ENCODE measurements at regions not wholly inside any gene's neighbourhood (a gene's known extent, or its start where the extent isn't known, plus 50 kb on each side); places are given as distances from the start of the nearest gene placed in this dataset.
"Not testable (repeated sequence)": the region's sequence is repeated elsewhere in the genome, so short reads cannot be mapped to it uniquely, and the experiment has no call there.

DNA sequence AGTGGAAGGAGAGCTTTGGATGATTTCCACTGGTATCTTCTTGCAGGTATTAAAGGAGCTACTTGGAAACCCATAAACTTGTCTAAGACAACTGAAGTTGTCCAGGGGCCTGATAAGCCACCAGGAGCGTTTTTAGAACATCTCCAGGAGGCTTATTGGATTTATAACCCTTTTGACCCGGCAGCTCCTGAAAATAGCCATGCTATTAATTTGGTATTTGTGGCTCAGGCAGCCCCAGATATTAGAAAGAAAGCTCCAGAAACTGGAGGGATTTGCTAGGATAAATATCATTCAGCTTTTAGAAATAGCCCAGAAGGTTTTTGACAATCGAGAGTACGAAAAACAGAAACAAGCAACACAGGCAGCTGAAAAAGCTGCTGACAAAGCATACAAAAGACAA lies 461.0 kb upstream of the HTR1E start:
- DNase-seq (ENCODE audit: low spot score) = no peak

DNA sequence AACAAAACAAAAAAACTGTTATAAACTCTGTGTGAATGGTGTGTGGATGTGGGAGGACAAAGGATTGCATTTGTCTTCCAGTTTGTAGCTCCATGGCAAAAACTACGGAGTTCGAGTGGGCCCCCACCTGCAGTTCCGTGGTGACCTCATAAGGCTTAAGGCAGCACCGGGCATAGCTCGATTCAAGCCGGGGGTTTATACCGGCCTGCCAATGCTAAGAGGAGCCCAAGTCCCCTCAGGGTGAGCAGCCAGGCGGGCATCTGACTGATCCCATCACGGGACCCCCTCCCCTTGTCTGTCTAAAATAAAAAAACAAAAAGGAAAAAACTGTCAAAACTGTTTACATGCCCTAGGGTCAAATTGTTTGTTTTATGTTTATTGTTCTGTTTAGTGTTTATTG lies 463.2 kb upstream of the HTR1E start:
- DNase-seq (ENCODE audit: low spot score) = no peak

DNA sequence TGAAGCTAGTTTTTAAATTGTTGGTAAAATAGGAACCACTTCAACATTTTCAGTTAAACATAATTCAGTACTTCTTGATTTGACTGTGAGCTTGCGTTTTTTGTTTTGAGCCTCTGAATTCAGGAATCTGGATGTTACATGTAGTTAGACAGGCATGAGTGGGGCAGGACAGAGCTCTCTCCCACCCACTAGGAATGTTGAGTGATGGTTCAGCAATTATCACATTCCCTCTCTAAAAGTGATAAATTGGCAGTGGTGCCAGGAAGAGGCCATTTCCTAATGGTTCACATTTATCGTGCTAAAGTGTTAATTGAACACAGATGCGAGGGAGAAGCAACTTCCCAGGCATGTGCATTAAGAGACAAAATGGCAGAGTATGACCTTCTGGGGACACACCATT lies 465.5 kb upstream of the HTR1E start:
- no peak for DNase-seq (ENCODE audit: low spot score)

DNA sequence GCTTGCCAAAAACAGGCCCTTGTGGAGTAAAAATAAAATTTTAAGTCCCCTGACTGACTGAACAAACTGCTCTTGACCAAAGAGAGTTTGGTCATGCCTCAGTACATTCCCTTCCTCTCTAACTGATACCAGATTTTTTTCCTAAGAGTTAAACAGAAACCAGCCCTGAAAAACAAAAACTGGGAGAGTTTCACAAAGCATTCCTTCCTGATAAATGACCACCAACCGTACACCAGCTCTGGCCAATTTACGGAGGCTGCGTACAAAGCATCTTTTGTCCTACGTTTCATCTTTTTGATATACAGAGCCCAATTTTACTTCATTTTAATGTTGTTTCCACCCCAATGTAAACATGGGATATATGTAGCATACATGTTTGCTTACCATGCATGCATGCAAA lies 477.4 kb upstream of the HTR1E start:
- DNase-seq (ENCODE audit: low spot score) = no peak

DNA sequence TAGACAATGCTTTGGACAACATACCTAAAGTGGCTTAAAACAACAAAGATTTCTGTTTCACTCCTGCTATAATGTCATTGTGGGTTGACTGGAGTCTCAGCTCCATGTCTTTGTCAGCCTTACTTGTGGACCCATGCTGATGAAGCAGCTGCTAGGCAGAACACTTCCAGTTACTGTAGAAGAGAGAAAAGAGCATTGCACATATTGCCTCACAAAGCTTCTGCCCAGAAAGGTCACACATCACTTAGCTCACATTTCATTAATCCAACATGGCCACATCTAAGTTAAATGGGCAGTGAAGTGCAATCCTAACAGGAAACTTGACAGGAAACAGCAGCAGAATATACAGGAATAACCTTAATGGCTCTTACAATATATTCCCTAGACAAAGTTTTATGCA lies 480.5 kb upstream of the HTR1E start:
- DNase-seq (ENCODE audit: low spot score) = no peak

DNA sequence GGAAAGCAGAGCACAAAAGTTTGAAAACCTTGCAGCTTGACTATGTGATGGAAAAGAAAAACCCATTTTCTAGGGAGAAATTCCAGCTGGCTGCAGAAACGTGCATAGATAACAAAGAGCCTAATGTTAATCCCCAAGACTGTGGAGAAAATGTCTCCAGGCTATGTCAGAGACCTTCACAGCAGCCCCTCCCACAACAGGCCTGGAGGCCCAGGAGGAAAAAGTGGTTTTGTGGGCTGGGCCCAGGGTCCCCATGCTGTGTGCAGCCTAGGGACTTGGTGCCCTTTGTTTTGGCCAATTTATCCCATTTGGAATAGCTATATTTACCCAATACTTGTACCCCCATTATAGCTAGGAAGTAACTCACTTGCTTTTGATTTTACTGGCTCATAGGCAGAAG lies 484.1 kb upstream of the HTR1E start:
- DNase-seq (ENCODE audit: low spot score) = no peak

DNA sequence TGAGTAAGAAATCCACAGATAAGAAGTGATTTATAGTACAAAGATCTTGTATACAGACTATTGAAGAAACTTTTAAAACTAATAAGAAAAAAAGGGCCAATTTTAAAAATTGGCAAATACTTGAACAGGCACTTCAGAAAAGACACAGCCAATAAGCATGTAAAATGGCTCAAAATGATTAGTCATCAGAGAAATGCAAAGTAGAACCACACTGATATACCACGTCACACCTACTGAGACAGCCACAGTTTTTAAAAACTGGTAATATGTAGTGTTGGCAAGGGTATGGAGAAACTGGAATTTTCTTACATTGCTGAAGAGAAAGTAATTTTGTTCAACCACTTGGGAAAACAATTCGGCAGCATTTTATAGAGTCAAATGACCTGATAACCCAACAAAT lies 488.9 kb upstream of the HTR1E start:
- no peak for DNase-seq (ENCODE audit: low spot score)

DNA sequence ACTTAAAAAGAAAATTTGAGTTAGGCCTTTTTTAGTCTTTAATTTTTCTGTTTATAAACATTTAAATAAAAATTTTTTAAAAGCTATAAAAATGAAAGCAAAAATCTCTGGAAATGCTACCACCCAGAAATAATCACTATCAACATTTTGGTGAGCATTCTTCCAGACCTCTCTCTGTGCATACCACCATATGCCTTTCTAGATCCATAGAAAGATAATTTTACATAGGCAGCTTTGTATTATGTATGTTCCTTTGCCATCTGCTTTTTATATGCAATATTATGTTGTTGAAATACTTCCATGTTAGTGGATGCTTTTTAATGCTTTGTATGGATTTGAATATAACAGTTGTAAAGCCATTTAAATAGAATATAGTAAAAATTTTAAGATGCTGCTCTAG lies 496.7 kb upstream of the HTR1E start:
- DNase-seq (ENCODE audit: low spot score) = no peak

DNA sequence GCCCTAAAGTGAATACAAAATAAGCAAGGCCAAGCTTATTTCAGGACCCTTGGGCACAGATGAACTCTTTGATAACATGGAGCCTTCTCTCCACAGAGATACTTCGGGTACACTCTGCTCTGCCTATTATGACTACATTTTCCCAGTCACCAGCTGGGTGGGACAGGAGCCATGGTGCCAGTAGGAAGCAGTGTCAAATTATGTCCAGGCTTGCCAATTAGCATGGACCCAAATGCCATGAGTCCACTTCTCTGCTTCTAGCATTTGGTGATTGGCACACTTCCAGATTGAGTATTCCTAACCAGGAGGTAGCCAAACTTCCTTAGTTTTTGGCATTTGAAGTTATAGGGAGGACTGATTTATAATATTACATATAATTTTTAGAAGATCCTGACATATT lies 513.8 kb upstream of the HTR1E start:
- DNase-seq (ENCODE audit: low spot score) = no peak

DNA sequence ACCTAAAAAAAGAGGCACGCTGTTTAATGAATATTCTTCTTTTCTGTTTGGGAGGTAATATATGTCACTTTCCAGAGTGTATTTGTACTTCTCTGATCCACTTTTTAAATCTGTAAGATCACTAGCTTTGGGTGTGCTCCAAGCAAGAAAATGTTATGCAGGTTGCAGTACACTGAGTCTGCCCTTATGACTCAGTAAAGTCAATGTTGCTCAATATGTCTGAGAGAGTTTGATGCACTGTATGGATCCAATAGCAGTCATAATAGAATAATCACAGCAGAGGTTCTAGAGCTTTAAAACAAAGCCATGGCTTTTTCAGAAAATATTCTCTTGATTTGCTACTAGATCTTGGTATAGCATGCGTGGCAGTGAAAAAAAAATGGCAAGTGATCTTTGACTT lies 525.3 kb upstream of the HTR1E start:
- DNase-seq (ENCODE audit: low spot score) = no peak

DNA sequence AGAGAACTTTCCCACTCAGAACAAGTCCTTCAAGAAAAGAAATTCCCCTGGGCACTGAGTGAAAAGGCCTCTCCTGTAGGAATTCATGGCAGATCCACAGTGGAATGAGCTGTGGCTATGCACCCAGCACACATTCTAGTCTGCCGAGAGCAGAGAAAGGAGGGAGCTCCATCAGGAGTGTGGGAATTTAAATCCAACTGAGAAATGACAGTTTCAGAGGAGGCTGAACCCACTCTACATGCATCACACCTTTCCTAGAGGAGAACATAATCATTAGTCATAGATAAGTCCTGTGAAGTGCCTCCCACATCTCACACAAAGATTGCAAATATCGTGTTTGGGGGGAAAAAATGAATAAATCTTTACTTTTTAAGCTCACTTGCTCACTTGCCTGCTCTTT lies 530.2 kb upstream of the HTR1E start:
- DNase-seq (ENCODE audit: low spot score) = no peak

DNA sequence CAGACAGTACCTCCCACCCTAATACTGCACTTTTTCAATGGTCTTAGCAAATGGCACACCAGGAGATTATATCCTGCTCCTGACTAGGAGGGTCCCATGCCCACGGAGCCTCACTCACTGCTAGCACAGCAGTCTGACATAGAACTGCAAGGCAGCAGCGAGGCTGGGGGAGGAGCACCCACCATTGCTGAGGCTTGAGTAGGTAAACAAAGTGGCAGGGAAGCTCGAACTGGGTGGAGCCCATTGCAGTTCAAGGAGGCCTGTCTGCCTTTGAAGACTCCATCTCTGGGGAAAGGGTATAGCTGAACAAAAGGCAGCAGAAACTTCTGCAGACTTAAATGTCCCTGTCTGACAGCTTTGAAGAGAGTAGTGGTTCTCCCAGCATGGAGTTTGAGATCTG lies 544.5 kb upstream of the HTR1E start:
- DNase-seq (ENCODE audit: low spot score) = not testable (repeated sequence)

DNA sequence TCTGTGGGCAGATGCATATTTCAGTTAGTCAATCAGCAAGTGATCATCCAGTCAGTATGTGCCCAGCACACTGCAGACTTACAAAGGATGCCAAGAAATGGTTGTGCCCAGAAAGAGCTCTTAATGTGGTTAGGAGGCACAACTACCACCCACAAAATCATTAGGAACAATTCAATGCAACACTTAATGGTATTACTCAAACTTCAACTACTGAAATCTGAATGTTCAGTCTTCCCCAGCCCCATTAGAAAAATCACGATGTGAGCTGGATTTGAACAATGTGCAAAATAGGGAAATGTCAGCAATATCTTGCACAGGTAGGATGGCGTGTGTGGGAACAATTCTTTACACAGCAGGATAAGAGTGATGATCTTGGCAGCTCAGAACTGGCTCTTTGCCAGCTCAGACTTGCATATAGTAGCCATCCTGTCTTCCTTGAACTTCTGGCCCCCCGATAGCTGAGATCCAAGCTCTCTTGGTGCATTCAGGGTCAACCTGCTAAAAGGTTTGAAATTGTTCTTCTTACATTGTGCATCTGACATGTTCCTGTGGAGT lies 556.7 kb upstream of the HTR1E start:
- DNase-seq (ENCODE audit: low spot score) = no peak

DNA sequence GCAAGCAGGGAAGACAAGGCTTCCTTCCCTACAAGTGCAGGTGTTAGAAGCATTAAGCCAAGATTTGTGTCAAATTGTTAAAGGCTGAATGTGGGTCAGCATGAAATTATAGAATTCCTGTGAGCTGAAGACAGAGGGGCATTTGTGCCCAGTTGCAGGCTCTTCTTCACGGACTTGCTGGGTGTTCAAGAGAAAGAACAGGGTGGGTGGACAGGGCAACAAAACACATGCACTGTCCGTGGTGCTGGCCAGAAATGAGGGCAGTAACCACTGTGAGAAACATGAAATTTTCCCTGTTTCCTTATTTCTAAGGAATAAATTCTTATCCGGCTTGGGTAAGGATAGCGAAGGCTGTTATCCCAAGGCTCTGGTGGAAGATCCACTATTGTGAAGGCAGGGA lies 579.5 kb upstream of the HTR1E start:
- no peak for DNase-seq (ENCODE audit: low spot score)

DNA sequence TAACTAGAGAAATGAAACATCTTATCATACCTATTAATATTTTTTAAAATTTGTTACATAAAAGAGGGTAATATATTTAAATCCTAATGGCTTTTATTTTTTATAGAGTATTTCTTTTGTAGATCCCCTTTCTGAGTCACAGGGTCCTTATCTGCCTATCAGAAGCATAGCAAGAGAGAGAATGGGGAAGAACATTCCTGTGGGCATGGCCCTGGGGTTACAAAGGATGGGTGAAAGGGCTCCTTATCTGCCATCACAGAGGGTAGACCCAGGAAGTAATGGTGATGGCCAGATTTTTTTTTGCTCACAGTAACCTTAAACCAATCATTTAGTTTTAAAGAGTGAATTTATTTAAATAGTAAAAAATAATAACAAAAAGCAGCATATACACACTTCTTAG lies 582.1 kb upstream of the HTR1E start:
- DNase-seq (ENCODE audit: low spot score) = no peak

DNA sequence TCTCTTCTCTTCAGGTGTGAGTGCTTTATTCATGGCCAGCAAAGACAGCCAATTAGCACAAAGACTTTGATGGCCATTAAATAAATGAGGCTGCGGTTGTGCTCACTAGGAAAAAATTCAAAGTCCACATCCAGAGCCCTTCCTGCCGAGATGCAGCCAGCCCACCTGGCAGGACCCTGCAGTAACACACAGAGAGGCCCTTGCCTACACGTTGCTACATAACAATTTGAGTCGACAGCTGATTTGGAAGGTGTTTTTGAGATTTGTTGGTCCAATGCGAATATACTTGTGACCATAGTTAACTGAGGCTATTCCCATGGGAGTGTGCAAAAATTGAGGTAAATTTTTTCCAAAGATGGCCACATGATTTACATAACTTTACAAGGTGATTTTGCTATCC lies 605.4 kb upstream of the HTR1E start:
- no peak for DNase-seq (ENCODE audit: low spot score)

DNA sequence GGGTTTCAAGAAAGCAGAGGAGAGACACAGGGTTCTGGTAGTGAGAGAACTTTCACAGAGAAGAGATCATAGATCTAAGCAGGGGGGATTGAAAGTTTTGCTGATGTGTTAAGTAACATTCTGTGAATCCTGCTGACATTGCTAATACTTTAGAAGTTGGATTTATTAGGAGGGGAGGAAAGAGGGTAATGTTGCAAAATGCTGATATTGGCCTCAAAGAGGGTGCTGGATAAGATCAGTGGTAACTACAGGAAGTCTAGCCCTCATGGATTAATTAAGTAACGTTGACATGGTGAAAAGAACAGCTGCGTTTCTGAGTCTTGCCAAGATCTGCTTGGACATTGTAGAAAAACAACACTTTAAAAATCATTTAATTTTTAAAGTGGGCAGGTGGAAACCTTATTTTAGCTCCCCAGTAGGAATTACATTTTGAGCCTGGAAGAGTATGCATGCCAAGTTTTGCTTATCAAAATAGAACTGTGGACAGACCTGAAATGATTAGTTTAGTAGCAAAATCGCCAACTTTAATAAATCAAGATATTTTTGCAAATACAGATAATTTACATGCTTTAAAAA lies 606.0 kb upstream of the HTR1E start:
- no peak for DNase-seq (ENCODE audit: low spot score)

DNA sequence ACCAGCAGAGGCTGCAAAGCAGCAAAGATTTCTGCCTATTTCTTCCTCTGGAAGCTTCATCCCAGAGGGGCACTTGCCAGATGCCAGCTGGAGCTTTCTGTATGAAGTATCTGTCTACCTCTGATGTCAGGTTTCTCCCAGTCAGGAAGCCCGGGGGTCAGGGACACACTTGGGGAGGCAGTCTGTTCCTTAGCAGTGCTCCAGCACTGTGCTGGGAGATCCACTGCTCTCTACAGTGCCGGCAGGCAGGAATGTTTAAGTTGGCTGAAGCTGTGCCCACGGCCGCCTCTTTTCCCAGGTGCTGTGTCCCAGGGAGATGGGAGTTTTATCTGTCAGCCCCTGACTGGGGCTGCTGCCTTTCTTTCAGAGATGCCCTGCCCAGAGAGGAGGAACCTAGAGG lies 631.1 kb upstream of the HTR1E start:
- no peak for DNase-seq (ENCODE audit: low spot score)

DNA sequence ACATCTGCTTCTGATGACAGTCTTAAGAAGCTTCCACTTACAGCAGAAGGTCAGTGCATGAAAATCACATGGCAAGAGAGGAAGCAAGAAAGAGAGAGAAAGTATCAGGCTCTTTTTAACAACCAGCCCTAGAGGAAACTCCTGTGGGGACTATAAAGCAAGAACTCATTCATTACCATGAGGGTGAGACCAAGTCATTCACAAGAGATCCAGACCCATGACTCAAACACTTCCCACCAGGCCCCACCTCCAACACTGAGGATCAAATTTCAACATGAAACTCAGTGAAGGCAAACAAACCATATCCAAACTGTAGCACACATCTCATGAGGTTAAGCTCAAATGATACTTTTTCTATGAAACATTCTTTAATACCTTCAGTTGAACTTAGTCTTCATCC lies 643.2 kb upstream of the SYNCRIP start:
- no peak for DNase-seq (ENCODE audit: low spot score)

DNA sequence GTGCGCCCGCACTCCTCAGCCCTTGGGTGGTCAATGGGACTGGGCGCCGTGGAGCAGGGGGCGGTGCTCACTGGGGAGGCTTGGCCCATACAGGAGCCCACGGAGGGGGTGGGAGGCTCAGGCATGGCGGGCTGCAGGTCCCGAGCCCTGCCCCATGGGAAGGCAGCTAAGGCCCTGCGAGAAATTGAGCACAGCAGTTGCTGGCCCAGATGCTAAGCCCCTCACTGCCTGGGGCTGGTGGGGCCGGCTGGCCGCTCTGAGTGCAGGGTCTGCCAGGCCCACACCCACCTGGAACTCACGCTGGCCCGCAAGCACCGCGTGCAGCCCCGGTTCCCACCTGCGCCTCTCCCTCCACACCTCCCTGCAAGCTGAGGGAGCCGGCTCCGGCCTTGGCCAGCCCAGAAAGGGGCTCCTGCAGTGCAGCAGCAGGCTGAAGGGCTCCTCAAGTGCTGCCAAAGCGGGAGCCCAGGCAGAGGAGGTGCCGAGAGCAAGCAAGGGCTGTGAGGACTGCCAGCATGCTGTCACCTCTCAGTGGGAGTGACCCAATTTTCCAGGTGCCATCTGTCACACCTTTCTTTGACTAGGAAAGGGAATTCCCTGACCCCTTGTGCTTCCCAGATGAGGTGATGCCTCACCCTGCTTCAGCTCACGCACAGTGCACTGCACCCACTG lies 642.3 kb upstream of the SYNCRIP start:
- DNase-seq (ENCODE audit: low spot score) = not testable (repeated sequence)

DNA sequence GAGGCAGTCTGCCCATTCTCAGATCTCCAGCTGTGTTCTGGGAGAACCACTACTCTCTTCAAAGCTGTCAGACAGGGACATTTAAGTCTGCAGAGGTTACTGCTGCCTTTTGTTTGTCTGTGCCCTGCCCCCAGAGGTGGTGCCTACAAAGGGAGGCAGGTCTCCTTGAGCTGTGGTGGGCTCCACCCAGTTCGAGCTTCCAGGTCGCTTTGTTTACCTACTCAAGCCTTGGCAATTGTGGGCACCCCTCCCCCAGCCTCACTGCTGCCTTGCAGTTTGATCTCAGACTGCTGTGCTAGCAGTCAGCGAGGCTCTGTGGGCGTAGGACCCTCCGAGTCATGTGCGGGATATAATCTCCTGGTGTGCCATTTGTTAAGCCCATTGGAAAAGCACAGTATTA lies 640.9 kb upstream of the SYNCRIP start:
- not testable (repeated sequence) for DNase-seq (ENCODE audit: low spot score)

DNA sequence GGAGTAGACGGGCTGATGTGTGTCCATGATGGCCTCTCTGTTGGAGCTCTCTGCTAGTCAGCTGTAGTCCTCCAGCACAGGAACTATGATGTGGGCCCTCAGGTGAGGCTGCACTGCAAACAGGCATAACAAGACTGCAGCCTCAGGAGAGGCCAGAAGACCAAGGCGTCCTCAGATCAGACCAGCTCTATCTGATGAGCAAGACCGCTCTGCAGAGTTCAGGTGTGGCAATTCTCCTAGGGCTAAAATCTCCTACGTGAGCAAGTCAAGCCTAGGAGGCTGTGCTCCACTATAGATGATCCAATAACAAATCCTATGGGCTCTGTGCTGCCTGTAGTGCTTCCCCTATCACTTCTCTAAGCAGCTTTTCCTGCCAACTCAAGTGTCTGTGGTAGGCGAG lies 633.4 kb upstream of the SYNCRIP start:
- no peak for DNase-seq (ENCODE audit: low spot score)

DNA sequence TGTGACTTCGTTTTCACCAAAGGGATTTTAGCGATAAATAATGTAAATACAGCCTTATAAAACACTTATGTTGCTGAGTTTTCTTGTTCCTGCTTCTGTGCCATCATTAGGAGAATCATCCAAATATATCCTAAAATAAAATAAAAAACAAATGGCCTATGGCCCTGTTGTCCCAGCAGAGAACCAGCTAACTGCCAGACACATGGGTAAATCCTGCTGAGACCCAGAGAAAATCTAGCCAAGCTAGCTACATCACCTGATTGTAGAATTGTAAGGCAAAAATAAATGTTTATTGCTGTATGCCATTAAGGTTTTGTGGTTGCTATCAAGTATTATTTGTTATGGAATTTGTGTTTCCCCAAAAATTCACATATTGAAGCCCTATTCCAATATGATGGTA lies 631.2 kb upstream of the SYNCRIP start:
- no peak for DNase-seq (ENCODE audit: low spot score)

DNA sequence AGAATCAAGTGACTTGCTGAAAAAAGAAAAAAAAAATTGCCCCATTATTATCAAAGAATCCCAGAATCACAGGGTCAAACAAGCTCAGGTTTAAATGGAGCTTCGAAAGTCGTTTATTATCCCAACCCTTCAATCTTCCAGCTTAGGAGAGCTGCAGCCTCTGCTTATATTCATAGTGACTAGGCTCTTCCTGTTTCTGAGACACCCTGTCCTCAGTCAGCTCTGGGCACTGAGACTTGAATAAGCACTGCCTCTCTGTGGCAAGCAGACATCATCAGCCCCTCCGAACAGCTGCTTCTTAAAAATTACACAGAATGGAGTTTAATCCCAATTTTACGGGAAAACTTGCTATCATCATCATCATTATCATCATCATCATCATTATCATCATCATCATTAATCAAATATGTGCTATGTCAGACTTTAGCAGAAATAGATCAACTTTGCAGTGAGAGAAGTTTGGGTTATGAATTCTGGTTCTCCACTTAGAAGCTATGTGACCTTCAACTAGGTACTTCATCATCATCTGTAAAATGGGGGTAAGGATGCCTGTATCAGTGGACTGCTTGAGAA lies 614.0 kb upstream of the SYNCRIP start:
- DNase-seq (ENCODE audit: low spot score) = no peak
